Cardiac fibroblast (primary cell): ENCODE measurements at regions not wholly inside any gene's neighbourhood (a gene's known extent, or its start where the extent isn't known, plus 50 kb on each side); places are given as distances from the start of the nearest gene placed in this dataset.

Experiments used
- DNase-seq, 2 donors: peaks; one replicate each; pipeline versions ENCODE4 v3.0.0 to v3.0.0-alpha.2; 2010; ENCODE audit warnings: low read depth in 2 of 2
- H3K4me3 ChIP-seq, 2 donors: replicated peaks in 1 of 2; 1 replicate in 1 of 2; 2 replicates in 1 of 2; pipeline ENCODE4 v1.5.1; 2011; ENCODE audit warnings: low read depth in 2 of 2, low read length in 2 of 2, mild to moderate bottlenecking in 2 of 2, moderate library complexity in 1 of 2
- CTCF ChIP-seq: IDR thresholded peaks from one replicate; pipeline ENCODE4 v1.5.1; 2011; ENCODE audit warnings: low read depth, mild to moderate bottlenecking, low read length, inconsistent platforms

- no peak for DNase-seq
- no peak overlapping the region for H3K4me3 ChIP-seq
- no peak for TF ChIP-seq CTCF
Measured at GRCh38 chr13:83386609-83387008, 495.7 kb downstream of the SLITRK1 start.

DNA sequence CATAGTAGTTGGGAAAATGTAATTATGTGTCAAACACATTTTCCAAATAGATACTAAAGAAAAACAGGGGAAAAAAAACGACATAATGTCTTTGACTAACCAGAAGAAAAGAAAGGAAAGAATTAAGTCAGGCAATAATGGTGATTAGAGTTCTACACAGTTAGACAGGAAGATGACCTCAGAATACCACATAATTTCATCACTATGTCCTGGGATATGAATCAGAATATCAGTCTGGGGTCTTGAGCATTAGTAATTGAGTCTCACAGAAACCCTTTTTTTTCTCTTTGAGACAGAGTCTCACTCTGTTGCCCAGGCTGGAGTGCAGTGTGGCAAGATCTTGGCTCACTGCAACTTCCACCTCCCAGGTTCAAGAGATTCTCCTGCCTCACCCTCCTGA lies 503.4 kb downstream of the SLITRK1 start:
- no peak for TF ChIP-seq CTCF
- DNase-seq, result peak in 1 of 2 donors; percentile 44
- no peak overlapping the region for H3K4me3 ChIP-seq

DNA sequence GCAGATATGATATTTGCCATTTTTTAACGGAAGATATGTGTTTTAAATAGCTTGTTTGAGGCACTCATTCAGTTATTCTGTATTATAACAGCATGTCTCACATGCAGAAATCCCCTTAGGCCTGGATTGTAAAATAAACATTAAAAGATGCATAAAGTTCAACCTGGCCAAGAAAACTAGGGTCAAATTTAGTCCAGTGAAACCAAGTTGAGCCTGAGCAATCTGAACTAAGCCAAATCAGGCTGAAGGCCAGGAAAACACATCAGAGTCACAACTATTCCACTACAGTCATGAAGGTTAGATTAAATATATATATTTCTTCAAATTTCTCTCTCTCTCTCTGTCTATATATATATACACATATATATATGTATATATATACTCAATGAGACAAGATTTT lies 504.8 kb downstream of the SLITRK1 start:
- H3K4me3 ChIP-seq, result no peak overlapping the region
- peak; percentile 7 to 32 for DNase-seq
- no peak for TF ChIP-seq CTCF

DNA sequence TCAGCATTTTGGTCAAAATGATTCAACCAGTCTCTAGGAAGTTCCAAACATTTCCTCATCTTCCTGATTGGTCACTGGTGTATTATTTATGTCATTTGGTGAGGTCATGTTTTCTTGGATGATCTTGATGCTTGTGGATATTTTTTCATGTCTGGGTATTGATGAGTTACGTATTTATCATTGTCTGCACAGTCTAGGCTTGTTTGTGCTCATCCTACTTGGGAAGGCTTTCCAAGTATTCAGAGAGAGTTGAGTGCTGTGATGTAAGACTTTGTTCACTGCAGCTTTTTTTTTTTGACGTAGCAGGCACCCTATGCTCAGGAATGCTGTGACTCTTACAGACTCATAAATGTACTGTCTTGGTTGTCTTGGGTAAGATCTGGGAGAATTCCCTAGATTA lies 509.5 kb downstream of the SLITRK1 start:
- TF ChIP-seq CTCF, result no peak
- H3K4me3 ChIP-seq, result no peak overlapping the region
- peak in 1 of 2 donors; percentile 48 for DNase-seq

- DNase-seq, result no peak
- no peak overlapping the region for H3K4me3 ChIP-seq
- no peak for TF ChIP-seq CTCF
Measured at GRCh38 chr13:83365723-83366122, 516.6 kb downstream of the SLITRK1 start.

DNA sequence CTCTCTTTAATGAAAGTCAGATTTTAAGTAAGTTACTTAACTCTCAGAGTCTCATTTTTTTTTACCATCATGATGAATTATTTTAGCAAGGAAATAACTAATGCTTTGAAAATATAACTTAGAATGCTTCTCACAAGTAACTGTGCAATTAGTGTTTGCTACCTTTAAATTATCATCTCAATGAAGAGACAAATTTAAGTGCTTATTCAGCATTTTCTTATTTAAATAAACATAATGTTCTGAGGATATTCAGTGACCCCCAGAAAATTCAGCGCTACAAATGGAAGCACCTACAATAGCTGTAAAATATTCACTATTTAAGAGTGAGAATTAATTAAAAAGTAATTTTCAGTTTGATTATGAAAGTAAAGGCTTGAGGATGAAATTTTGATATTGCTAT lies 527.2 kb downstream of the SLITRK1 start:
- no peak for DNase-seq

More for the DNA sequence above, 527.2 kb downstream of the SLITRK1 start:
- no peak for TF ChIP-seq CTCF
- H3K4me3 ChIP-seq, result no peak overlapping the region
